ENCODE measurements at regions not wholly inside any gene's neighbourhood (a gene's known extent, or its start where the extent isn't known, plus 50 kb on each side); places are given as distances from the start of the nearest gene placed in this dataset.
A peak's percentile ranks its signal among the peaks of the same experiment; 100 is the strongest.

- DNase-seq (ENCODE audit: low spot score in 2 of 2, unreplicated experiment in 2 of 2), result no peak
- Mint-ChIP-seq H3K4me1 (peaks cover 14% of the 10 kb centered on the region), H3K4me3 (no peak overlapping the region), H3K27me3 (ENCODE audit: low read depth) (no peaks in the 10 kb centered on the region), H3K36me3 (no peaks in the 10 kb centered on the region), H3K27ac (no peak overlapping the region), H3K9me3 (no peaks in the 10 kb centered on the region)
- TF ChIP-seq CTCF (IDR thresholded peaks at IDR 0.05; ENCODE audit: unreplicated experiment), result no peak
Measured at GRCh38 chr1:89464008-89464407, 60.6 kb upstream of the LRRC8B start.

GRCh38 chr1:89465201-89465600 is 59.4 kb upstream of the LRRC8B start:
- H3K27me3 Mint-ChIP-seq (ENCODE audit: low read depth), result no peaks in the 10 kb centered on the region
- H3K27ac Mint-ChIP-seq, result no peak overlapping the region
- H3K9me3 Mint-ChIP-seq, result no peaks in the 10 kb centered on the region
- H3K36me3 Mint-ChIP-seq, result no peaks in the 10 kb centered on the region
- TF ChIP-seq CTCF (IDR thresholded peaks at IDR 0.05; ENCODE audit: unreplicated experiment), result no peak
- no peak overlapping the region for H3K4me3 Mint-ChIP-seq
- peaks cover 14% of the 10 kb centered on the region for H3K4me1 Mint-ChIP-seq
- no peak for DNase-seq (ENCODE audit: low spot score in 2 of 2, unreplicated experiment in 2 of 2)

GRCh38 chr1:89466307-89466930 is 58.2 kb upstream of the LRRC8B start:
- Mint-ChIP-seq H3K9me3 (no peaks in the 10 kb centered on the region), H3K27me3 (ENCODE audit: low read depth) (no peaks in the 10 kb centered on the region), H3K4me3 (no peak overlapping the region), H3K4me1 (peaks cover 16% of the 10 kb centered on the region), H3K27ac (peak overlapping the region; percentile 54), H3K36me3 (no peaks in the 10 kb centered on the region)
- no peak for DNase-seq (ENCODE audit: low spot score in 2 of 2, unreplicated experiment in 2 of 2)
- no peak for TF ChIP-seq CTCF (IDR thresholded peaks at IDR 0.05; ENCODE audit: unreplicated experiment)

GRCh38 chr1:89472253-89472652 is 52.4 kb upstream of the LRRC8B start:
- no peak overlapping the region for H3K27ac Mint-ChIP-seq
- no peak for DNase-seq (ENCODE audit: low spot score in 2 of 2, unreplicated experiment in 2 of 2)
- H3K27me3 Mint-ChIP-seq (ENCODE audit: low read depth), result peaks cover 10% of the 10 kb centered on the region
- peaks cover 25% of the 10 kb centered on the region for H3K9me3 Mint-ChIP-seq
- peaks cover 4% of the 10 kb centered on the region for H3K4me1 Mint-ChIP-seq
- no peaks in the 10 kb centered on the region for H3K36me3 Mint-ChIP-seq
- TF ChIP-seq CTCF (IDR thresholded peaks at IDR 0.05; ENCODE audit: unreplicated experiment), result no peak
- H3K4me3 Mint-ChIP-seq, result no peak overlapping the region

GRCh38 chr1:89472886-89473417 is 51.7 kb upstream of the LRRC8B start:
- Mint-ChIP-seq H3K27ac (no peak overlapping the region), H3K27me3 (ENCODE audit: low read depth) (peaks cover 10% of the 10 kb centered on the region)

More at GRCh38 chr1:89472886-89473417, 51.7 kb upstream of the LRRC8B start:
- peaks cover 2% of the 10 kb centered on the region for H3K4me1 Mint-ChIP-seq
- no peak for DNase-seq (ENCODE audit: low spot score in 2 of 2, unreplicated experiment in 2 of 2)
- H3K9me3 Mint-ChIP-seq, result peaks cover 30% of the 10 kb centered on the region
- H3K4me3 Mint-ChIP-seq, result no peak overlapping the region
- no peaks in the 10 kb centered on the region for H3K36me3 Mint-ChIP-seq
- no peak for TF ChIP-seq CTCF (IDR thresholded peaks at IDR 0.05; ENCODE audit: unreplicated experiment)

Data from mesothelial cell of epicardium (in vitro differentiated cells).